ENCODE measurements at regions not wholly inside any gene's neighbourhood (a gene's known extent, or its start where the extent isn't known, plus 50 kb on each side); places are given as distances from the start of the nearest gene placed in this dataset.

GRCh38 chr3:8220291-8220690 lies 281.3 kb upstream of the LMCD1 start:
- no peak for TF ChIP-seq EZH2phosphoT487 (IDR thresholded peaks at IDR 0.05; ENCODE audit: insufficient read depth, low read depth)
- no peak for TF ChIP-seq EZH2 (IDR thresholded peaks at IDR 0.05; ENCODE audit: insufficient read depth, poor library complexity, severe bottlenecking)

Measured in GM23248 (cell line).